GM12864 (cell line): ENCODE measurements at regions not wholly inside any gene's neighbourhood (a gene's known extent, or its start where the extent isn't known, plus 50 kb on each side); places are given as distances from the start of the nearest gene placed in this dataset.

Source experiments
- DNase-seq: peaks from one replicate; pipeline ENCODE4 v3.0.0-alpha.2; 2011; ENCODE audit warnings: low read depth
- H3K4me3 ChIP-seq: 2 replicates; pipeline ENCODE4 v1.5.1; 2011; ENCODE audit warnings: mild to moderate bottlenecking, low read depth, low read length, control low read depth
- CTCF ChIP-seq: IDR thresholded peaks from 2 replicates; pipeline ENCODE4 v1.5.1; 2011; ENCODE audit warnings: low read depth, mild to moderate bottlenecking, moderate library complexity, low read length, control low read depth, inconsistent platforms; ENCODE audit errors: missing control alignments

- no peak overlapping the region for H3K4me3 ChIP-seq
- DNase-seq: no peak
- TF ChIP-seq CTCF: no peak
Measured at GRCh38 chr1:59105548-59106507, 191.1 kb upstream of the FGGY start.

- H3K4me3 ChIP-seq: no peak overlapping the region
- DNase-seq: no peak
- no peak for TF ChIP-seq CTCF
Measured at GRCh38 chr1:59107516-59107915, 189.4 kb upstream of the FGGY start.

GRCh38 chr1:59107916-59108315, 189.0 kb upstream of the FGGY start:
- H3K4me3 ChIP-seq: no peak overlapping the region
- no peak for DNase-seq
- TF ChIP-seq CTCF: no peak

- TF ChIP-seq CTCF: no peak
- DNase-seq: no peak
- H3K4me3 ChIP-seq: no peak overlapping the region
Measured at GRCh38 chr1:59108481-59109317, 188.2 kb upstream of the FGGY start.

GRCh38 chr1:59110271-59110670, 186.6 kb upstream of the FGGY start:
- TF ChIP-seq CTCF: no peak
- H3K4me3 ChIP-seq: no peak overlapping the region
- DNase-seq: no peak

GRCh38 chr1:59113876-59114457, 182.9 kb upstream of the FGGY start:
- TF ChIP-seq CTCF: no peak
- no peak overlapping the region for H3K4me3 ChIP-seq
- DNase-seq: no peak
